ENCODE measurements at regions not wholly inside any gene's neighbourhood (a gene's known extent, or its start where the extent isn't known, plus 50 kb on each side); places are given as distances from the start of the nearest gene placed in this dataset.
"Not testable (repeated sequence)": the region's sequence is repeated elsewhere in the genome, so short reads cannot be mapped to it uniquely, and the experiment has no call there.

DNA sequence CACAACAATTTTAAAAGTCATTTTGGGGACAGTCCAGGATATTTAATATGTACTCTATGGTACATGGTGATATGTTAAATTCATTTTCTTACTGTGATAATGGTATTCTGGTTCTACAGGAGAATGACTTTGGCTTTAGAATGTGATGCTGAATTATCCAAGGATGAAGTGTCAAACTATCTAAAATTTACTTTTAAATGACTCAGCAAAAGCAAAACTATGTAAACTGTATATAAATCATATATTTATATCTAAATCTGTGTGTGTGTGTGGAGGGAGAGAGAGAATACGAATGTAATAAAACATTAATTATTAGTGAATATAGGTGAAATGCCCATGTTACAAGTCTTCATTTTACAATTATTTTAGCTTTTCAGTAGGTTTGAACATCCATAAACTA lies 733.8 kb upstream of the CA10 start:
- H3K27me3 Mint-ChIP-seq (ENCODE audit: low read depth in 3 of 3): no peaks in the 10 kb centered on the region
- no peak overlapping the region for H3K4me3 ChIP-seq (replicated peaks in 1 of 3; ENCODE audit: low read depth in 2 of 3, low read length in 3 of 3)
- no peak overlapping the region for H3K27ac ChIP-seq (ENCODE audit: low read depth in 1 of 2, low read length in 2 of 2)
- no peaks in the 10 kb centered on the region for H3K4me1 Mint-ChIP-seq
- H3K27ac Mint-ChIP-seq: no peak overlapping the region
- DNase-seq: no peak
- H3K9ac ChIP-seq (ENCODE audit: insufficient read depth, low read length, poor library complexity, severe bottlenecking): no peak overlapping the region
- TF ChIP-seq, protein P1, sequence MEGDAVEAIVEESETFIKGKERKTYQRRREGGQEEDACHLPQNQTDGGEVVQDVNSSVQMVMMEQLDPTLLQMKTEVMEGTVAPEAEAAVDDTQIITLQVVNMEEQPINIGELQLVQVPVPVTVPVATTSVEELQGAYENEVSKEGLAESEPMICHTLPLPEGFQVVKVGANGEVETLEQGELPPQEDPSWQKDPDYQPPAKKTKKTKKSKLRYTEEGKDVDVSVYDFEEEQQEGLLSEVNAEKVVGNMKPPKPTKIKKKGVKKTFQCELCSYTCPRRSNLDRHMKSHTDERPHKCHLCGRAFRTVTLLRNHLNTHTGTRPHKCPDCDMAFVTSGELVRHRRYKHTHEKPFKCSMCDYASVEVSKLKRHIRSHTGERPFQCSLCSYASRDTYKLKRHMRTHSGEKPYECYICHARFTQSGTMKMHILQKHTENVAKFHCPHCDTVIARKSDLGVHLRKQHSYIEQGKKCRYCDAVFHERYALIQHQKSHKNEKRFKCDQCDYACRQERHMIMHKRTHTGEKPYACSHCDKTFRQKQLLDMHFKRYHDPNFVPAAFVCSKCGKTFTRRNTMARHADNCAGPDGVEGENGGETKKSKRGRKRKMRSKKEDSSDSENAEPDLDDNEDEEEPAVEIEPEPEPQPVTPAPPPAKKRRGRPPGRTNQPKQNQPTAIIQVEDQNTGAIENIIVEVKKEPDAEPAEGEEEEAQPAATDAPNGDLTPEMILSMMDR (IDR thresholded peaks at IDR 0.05): no peak
- no peak overlapping the region for H2AFZ ChIP-seq (ENCODE audit: insufficient read depth, low read depth, low read length, poor library complexity, severe bottlenecking)
- no peak overlapping the region for H3K4me2 ChIP-seq (replicated peaks; ENCODE audit: extremely low read depth, low read length, poor library complexity, severe bottlenecking)
- H3K79me2 ChIP-seq (ENCODE audit: insufficient read depth, low read length): no peaks in the 10 kb centered on the region
- no CpG with 5 or more reads among the region's 1 CpG for WGBS (ENCODE audit: insufficient coverage)
- H3K4me3 Mint-ChIP-seq: no peak overlapping the region
- peaks cover 0 to 4% (median 0%) of the 10 kb centered on the region in 7 donors for H3K9me3 Mint-ChIP-seq
- H3K27me3 ChIP-seq (ENCODE audit: control insufficient read depth in 2 of 2, insufficient read depth in 2 of 2, low read length in 2 of 2): no peaks in the 10 kb centered on the region
- no peaks in the 10 kb centered on the region for H4K20me1 ChIP-seq (ENCODE audit: insufficient read depth, low read length)
- no peaks in the 10 kb centered on the region for H3K9me3 ChIP-seq (replicated peaks in 1 of 2; ENCODE audit: control insufficient read depth in 1 of 2, insufficient read depth in 1 of 2, low read length in 2 of 2)
- H3K4me1 ChIP-seq (ENCODE audit: control insufficient read depth in 1 of 2, insufficient read depth in 2 of 2, low read length in 2 of 2): no peaks in the 10 kb centered on the region
- no peaks in the 10 kb centered on the region for H3K36me3 ChIP-seq (replicated peaks in 1 of 2; ENCODE audit: control insufficient read depth in 1 of 2, insufficient read depth in 2 of 2, low read length in 2 of 2)
- intact Hi-C loops (cut with micrococcal nuclease): no loop called here
- H3K36me3 Mint-ChIP-seq: no peaks in the 10 kb centered on the region

DNA sequence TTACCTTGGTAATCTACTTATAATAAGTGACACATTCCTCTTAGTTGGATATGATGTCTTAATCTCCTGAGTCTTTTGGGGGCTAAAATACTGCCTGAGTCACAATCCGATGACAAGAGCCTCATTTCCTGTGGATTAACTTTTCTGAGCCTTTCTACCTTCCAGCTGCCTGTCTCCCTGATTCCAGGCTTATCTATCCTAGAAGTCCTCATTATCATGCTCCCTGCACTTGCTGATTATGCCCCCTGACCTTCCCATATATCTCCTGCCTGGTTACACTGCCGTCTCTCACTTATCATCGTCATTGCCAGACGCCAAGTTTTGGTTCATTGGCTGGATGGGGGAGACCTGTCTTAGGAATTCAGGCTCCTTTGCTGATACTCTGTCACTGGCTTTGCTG lies 727.4 kb upstream of the CA10 start:
- TF ChIP-seq, protein P1 (IDR thresholded peaks at IDR 0.05): no peak
- no peaks in the 10 kb centered on the region for H3K36me3 Mint-ChIP-seq
- 90% methylated on average over 2 of the region's 4 CpGs for WGBS (ENCODE audit: insufficient coverage)

DNA sequence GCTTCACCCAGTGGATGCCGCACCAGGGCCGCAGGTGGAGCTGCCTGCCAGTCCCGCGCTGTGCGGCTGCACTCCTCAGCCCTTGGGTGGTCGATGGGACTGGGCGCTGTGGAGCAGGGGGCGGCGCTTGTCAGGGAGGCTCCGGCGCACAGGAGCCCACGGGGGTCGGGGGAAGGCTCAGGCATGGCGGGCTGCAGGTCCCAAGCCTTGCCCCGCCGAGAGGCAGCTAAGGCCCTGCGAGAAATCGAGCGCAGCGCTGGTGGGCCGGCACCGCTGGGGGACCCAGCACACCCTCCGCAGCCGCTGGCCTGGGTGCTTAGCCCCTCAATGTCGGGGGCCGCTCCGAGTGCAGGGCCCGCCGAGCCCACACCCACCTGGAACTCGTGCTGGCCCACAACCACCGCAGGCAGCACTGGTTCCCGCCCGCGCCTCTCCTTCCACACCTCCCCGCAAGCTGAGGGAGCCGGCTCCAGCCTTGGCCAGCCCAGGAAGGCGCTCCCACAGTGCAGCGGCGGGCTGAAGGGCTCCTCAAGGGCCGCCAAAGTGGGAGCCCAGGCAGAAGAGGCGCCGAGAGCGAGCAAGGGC lies 725.5 kb upstream of the CA10 start:
- H2AFZ ChIP-seq (ENCODE audit: insufficient read depth, low read depth, low read length, poor library complexity, severe bottlenecking); H3K27ac Mint-ChIP-seq; H3K9me3 Mint-ChIP-seq; H4K20me1 ChIP-seq (ENCODE audit: insufficient read depth, low read length); intact Hi-C loops (cut with micrococcal nuclease); H3K4me2 ChIP-seq (replicated peaks; ENCODE audit: extremely low read depth, low read length, poor library complexity, severe bottlenecking); H3K4me1 Mint-ChIP-seq; H3K27me3 ChIP-seq (ENCODE audit: control insufficient read depth in 2 of 2, insufficient read depth in 2 of 2, low read length in 2 of 2); H3K27ac ChIP-seq (ENCODE audit: low read depth in 1 of 2, low read length in 2 of 2); H3K4me1 ChIP-seq (ENCODE audit: control insufficient read depth in 1 of 2, insufficient read depth in 2 of 2, low read length in 2 of 2); H3K4me3 ChIP-seq (replicated peaks in 1 of 3; ENCODE audit: low read depth in 2 of 3, low read length in 3 of 3); H3K36me3 Mint-ChIP-seq; DNase-seq; H3K79me2 ChIP-seq (ENCODE audit: insufficient read depth, low read length); H3K4me3 Mint-ChIP-seq; H3K9me3 ChIP-seq (replicated peaks in 1 of 2; ENCODE audit: control insufficient read depth in 1 of 2, insufficient read depth in 1 of 2, low read length in 2 of 2); H3K9ac ChIP-seq (ENCODE audit: insufficient read depth, low read length, poor library complexity, severe bottlenecking); H3K27me3 Mint-ChIP-seq (ENCODE audit: low read depth in 3 of 3); H3K36me3 ChIP-seq (replicated peaks in 1 of 2; ENCODE audit: control insufficient read depth in 1 of 2, insufficient read depth in 2 of 2, low read length in 2 of 2): not testable (repeated sequence)
- WGBS (ENCODE audit: insufficient coverage): 34% methylated on average over 43 of the region's 43 CpGs

More for the DNA sequence above, 727.4 kb upstream of the CA10 start:
- peaks cover 0 to 3% (median 2%) of the 10 kb centered on the region in 7 donors for H3K9me3 Mint-ChIP-seq
- no peak overlapping the region for H3K4me2 ChIP-seq (replicated peaks; ENCODE audit: extremely low read depth, low read length, poor library complexity, severe bottlenecking)
- no peaks in the 10 kb centered on the region for H3K27me3 ChIP-seq (ENCODE audit: control insufficient read depth in 2 of 2, insufficient read depth in 2 of 2, low read length in 2 of 2)
- no peak for DNase-seq
- intact Hi-C loops (cut with micrococcal nuclease): no loop called here
- H3K4me1 ChIP-seq (ENCODE audit: control insufficient read depth in 1 of 2, insufficient read depth in 2 of 2, low read length in 2 of 2): no peaks in the 10 kb centered on the region
- no peaks in the 10 kb centered on the region for H3K79me2 ChIP-seq (ENCODE audit: insufficient read depth, low read length)
- H3K9me3 ChIP-seq (replicated peaks in 1 of 2; ENCODE audit: control insufficient read depth in 1 of 2, insufficient read depth in 1 of 2, low read length in 2 of 2): peaks cover 0 to 3% of the 10 kb centered on the region in 2 donors
- H3K4me3 ChIP-seq (replicated peaks in 1 of 3; ENCODE audit: low read depth in 2 of 3, low read length in 3 of 3): no peak overlapping the region
- no peak overlapping the region for H3K27ac Mint-ChIP-seq
- no peaks in the 10 kb centered on the region for H3K36me3 ChIP-seq (replicated peaks in 1 of 2; ENCODE audit: control insufficient read depth in 1 of 2, insufficient read depth in 2 of 2, low read length in 2 of 2)
- H2AFZ ChIP-seq (ENCODE audit: insufficient read depth, low read depth, low read length, poor library complexity, severe bottlenecking): no peak overlapping the region
- H3K4me1 Mint-ChIP-seq: no peaks in the 10 kb centered on the region
- no peak overlapping the region for H3K4me3 Mint-ChIP-seq
- H3K9ac ChIP-seq (ENCODE audit: insufficient read depth, low read length, poor library complexity, severe bottlenecking): no peak overlapping the region
- H3K27ac ChIP-seq (ENCODE audit: low read depth in 1 of 2, low read length in 2 of 2): no peak overlapping the region
- peaks cover 0 to 3% (median 1%) of the 10 kb centered on the region in 3 donors for H3K27me3 Mint-ChIP-seq (ENCODE audit: low read depth in 3 of 3)
- no peaks in the 10 kb centered on the region for H4K20me1 ChIP-seq (ENCODE audit: insufficient read depth, low read length)
